GM12891 (cell line): ENCODE measurements at regions not wholly inside any gene's neighbourhood (a gene's known extent, or its start where the extent isn't known, plus 50 kb on each side); places are given as distances from the start of the nearest gene placed in this dataset.

Experiments used
- POLR2A ChIP-seq: IDR thresholded peaks from 2 replicates; pipeline ENCODE4 v1.6.1; 2011; ENCODE audit warnings: low read depth, low read length, control low read depth
- POLR2AphosphoS5 ChIP-seq: IDR thresholded peaks from 2 replicates; pipeline ENCODE4 v1.6.1; 2011; ENCODE audit warnings: low read depth, low read length, control low read depth

DNA sequence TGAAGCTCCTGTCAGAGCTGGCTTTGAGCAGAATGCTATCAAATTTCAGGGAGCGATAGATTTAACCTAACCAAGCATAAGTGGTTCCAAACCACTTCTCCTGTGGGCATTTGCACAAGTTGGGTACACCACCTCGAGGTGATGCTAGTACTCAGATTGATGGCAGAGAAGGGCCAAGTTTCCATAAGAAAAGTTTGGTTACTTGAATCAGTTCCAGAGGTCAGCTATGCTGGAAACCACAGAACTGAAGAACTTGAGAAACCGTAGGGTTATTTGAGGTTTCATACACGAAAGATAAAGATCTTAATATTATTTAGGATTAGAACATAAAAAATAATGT lies 238.2 kb upstream of the SOX11 start:
- TF ChIP-seq POLR2A (no peak), POLR2AphosphoS5 (no peak)
